HEK293T (cell line): ENCODE measurements at regions not wholly inside any gene's neighbourhood (a gene's known extent, or its start where the extent isn't known, plus 50 kb on each side); places are given as distances from the start of the nearest gene placed in this dataset.

Experiments
- ARNT ChIP-seq: fragments of 450-650 bp; IDR thresholded peaks from 2 replicates; pipeline ENCODE4 v1.6.1; 2017; ENCODE audit warnings: mild to moderate bottlenecking
- BHLHE40 ChIP-seq: fragments of 450-650 bp; IDR thresholded peaks from 2 replicates; pipeline ENCODE4 v1.6.1; 2016; ENCODE audit warnings: mild to moderate bottlenecking, moderate library complexity, borderline replicate concordance
- ELF4 ChIP-seq: fragments of 450-650 bp; IDR thresholded peaks from 2 replicates; pipeline ENCODE4 v1.6.1; 2017; ENCODE audit warnings: antibody characterized with exemption
- FOXA1 ChIP-seq: fragments of 450-650 bp; IDR thresholded peaks from 2 replicates; pipeline ENCODE4 v1.6.1; 2016; ENCODE audit warnings: mild to moderate bottlenecking
- FOXK2 ChIP-seq: fragments of 450-650 bp; IDR thresholded peaks from 2 replicates; pipeline ENCODE4 v1.6.1; 2016; ENCODE audit warnings: mild to moderate bottlenecking
- LEF1 ChIP-seq: fragments of 450-650 bp; IDR thresholded peaks from 2 replicates; pipeline ENCODE4 v1.6.1; 2017; ENCODE audit warnings: mild to moderate bottlenecking, borderline replicate concordance
- SUZ12 ChIP-seq: fragments of 450-650 bp; IDR thresholded peaks from 2 replicates; pipeline ENCODE4 v1.6.1; 2016; ENCODE audit warnings: mild to moderate bottlenecking
- ZNF384 ChIP-seq: fragments of 450-650 bp; IDR thresholded peaks from 2 replicates; pipeline ENCODE4 v1.6.1; 2016

- TF ChIP-seq ZNF384 (no peak), FOXK2 (no peak), ARNT (no peak), FOXA1 (no peak), BHLHE40 (no peak), SUZ12 (no peak), ELF4 (no peak), LEF1 (no peak)
These were observed 224.0 kb downstream of the GAS1 start for GRCh38 chr9:86723346-86723745.
